DND-41 (cell line): ENCODE measurements at regions not wholly inside any gene's neighbourhood (a gene's known extent, or its start where the extent isn't known, plus 50 kb on each side); places are given as distances from the start of the nearest gene placed in this dataset.

Source experiments
- ATAC-seq: fragments of 200-7000 bp; cut with Tn5 transposase; 3 replicates; pipeline ENCODE4 v1.9.1; 2021; ENCODE audit warnings: low read depth; ENCODE audit not compliant: insufficient read depth
- DNase-seq: peaks from one replicate; pipeline ENCODE4 v3.0.0-alpha.2; 2020
- H2AFZ ChIP-seq: 2 replicates; pipeline ENCODE4 v1.6.0; 2012; ENCODE audit warnings: low read depth, low read length
- H3K27ac ChIP-seq: 2 replicates; pipeline ENCODE4 v1.5.1; 2012; ENCODE audit warnings: low read length, inconsistent platforms
- H3K27me3 ChIP-seq: fragments of 200-600 bp; sonication (generic); 2 replicates; pipeline ENCODE4 v1.6.0; 2012; ENCODE audit warnings: low read length, mild to moderate bottlenecking, inconsistent platforms; ENCODE audit not compliant: insufficient read depth, poor library complexity
- H3K36me3 ChIP-seq: 2 replicates; pipeline ENCODE4 v1.5.1; 2012; ENCODE audit warnings: low read length, inconsistent platforms; ENCODE audit not compliant: insufficient read depth
- H3K4me1 ChIP-seq: 2 replicates; pipeline ENCODE4 v1.5.1; 2012; ENCODE audit warnings: mild to moderate bottlenecking, low read length; ENCODE audit not compliant: insufficient read depth
- H3K4me2 ChIP-seq: 2 replicates; pipeline ENCODE4 v1.6.0; 2012; ENCODE audit warnings: mild to moderate bottlenecking, moderate library complexity, low read length, inconsistent platforms; ENCODE audit not compliant: insufficient read depth
- H3K4me3 ChIP-seq, 2 experiments: fragments of 200-600 bp in 1 of 2; shearing (Covaris generic) in 1 of 2; 2 replicates each; pipeline ENCODE4 v1.5.1; 2012 to 2016; ENCODE audit warnings: inconsistent platforms in 2 of 2, low read length in 2 of 2, mild to moderate bottlenecking in 2 of 2, low read depth in 1 of 2, moderate library complexity in 1 of 2
- H3K79me2 ChIP-seq: 2 replicates; pipeline ENCODE4 v1.6.0; 2012; ENCODE audit warnings: low read length, inconsistent platforms; ENCODE audit not compliant: insufficient read depth
- H3K9ac ChIP-seq: 2 replicates; pipeline ENCODE4 v1.6.0; 2012; ENCODE audit warnings: low read depth, mild to moderate bottlenecking, inconsistent platforms, low read length, moderate library complexity
- H3K9me3 ChIP-seq: 2 replicates; pipeline ENCODE4 v1.5.1; 2012; ENCODE audit warnings: low read length, moderate library complexity, mild to moderate bottlenecking, inconsistent platforms; ENCODE audit not compliant: insufficient read depth, severe bottlenecking
- H4K20me1 ChIP-seq: 2 replicates; pipeline ENCODE4 v1.6.0; 2012; ENCODE audit warnings: low read length; ENCODE audit not compliant: insufficient read depth
- EZH2 ChIP-seq: IDR thresholded peaks from 3 replicates; pipeline ENCODE4 v1.6.1; 2012; ENCODE audit warnings: borderline replicate concordance, low read depth, mild to moderate bottlenecking, moderate library complexity, low read length, inconsistent platforms; ENCODE audit not compliant: severe bottlenecking
- TF ChIP-seq, protein P1 (sequence below): IDR thresholded peaks from 2 replicates; pipeline ENCODE4 v1.5.1; 2012; ENCODE audit warnings: borderline replicate concordance, low read length, moderate library complexity, mild to moderate bottlenecking; ENCODE audit not compliant: poor library complexity, severe bottlenecking; ENCODE audit errors: extremely low read depth

DNA sequence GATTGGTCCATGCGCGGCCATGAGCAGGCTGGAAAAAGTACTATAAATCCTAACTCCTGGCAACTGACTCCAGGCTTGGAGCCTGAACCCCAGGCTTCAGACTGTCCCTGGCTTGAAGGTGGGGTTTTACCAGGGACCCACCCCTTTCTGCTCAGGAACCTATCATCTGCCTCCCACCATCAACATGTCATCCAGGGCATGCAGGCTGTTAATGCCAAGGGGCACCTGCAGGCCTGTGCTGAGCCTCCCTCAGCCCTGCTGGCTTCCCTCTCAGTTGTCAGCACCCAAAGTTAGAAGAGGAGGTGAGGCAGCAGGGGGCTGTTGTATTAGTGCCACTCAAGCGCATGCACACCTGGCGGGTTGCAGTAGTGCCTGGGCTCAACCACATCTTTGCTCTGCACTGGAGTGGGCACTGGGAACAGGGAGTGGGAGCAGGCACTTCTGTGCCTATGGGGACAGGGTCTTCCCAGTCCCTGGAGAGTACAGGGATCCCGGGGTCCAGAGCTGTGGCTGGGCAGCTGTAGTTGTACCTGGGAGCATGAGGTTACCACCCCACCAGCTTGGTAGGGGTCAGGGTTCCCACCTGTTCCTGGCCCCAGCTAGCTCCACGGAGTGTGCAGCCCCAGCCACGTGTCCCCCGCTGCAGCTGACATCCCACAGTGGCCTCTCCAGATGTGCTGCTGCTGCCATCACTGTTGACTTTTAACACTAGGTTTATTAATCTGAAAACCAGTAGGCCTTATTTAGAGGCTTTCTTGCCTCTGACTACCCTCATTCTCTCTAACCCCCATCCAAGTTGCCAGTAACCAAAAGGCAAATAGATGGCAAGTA lies 306.2 kb upstream of the RIOK2 start:
- Histone ChIP-seq H3K4me2 (no peak overlapping the region), H2AFZ (no peak overlapping the region), H3K27me3 (no peaks in the 10 kb centered on the region), H3K9me3 (no peaks in the 10 kb centered on the region), H3K9ac (no peak overlapping the region), H4K20me1 (no peaks in the 10 kb centered on the region), H3K27ac (no peak overlapping the region), H3K4me3 (no peak overlapping the region), H3K79me2 (no peaks in the 10 kb centered on the region), H3K36me3 (no peaks in the 10 kb centered on the region), H3K4me1 (no peaks in the 10 kb centered on the region)
- TF ChIP-seq EZH2, result no peak
- TF ChIP-seq, protein P1, sequence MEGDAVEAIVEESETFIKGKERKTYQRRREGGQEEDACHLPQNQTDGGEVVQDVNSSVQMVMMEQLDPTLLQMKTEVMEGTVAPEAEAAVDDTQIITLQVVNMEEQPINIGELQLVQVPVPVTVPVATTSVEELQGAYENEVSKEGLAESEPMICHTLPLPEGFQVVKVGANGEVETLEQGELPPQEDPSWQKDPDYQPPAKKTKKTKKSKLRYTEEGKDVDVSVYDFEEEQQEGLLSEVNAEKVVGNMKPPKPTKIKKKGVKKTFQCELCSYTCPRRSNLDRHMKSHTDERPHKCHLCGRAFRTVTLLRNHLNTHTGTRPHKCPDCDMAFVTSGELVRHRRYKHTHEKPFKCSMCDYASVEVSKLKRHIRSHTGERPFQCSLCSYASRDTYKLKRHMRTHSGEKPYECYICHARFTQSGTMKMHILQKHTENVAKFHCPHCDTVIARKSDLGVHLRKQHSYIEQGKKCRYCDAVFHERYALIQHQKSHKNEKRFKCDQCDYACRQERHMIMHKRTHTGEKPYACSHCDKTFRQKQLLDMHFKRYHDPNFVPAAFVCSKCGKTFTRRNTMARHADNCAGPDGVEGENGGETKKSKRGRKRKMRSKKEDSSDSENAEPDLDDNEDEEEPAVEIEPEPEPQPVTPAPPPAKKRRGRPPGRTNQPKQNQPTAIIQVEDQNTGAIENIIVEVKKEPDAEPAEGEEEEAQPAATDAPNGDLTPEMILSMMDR, result no peak
- DNase-seq (no peak), ATAC-seq (0 out of 3 replicates have a peak, but pooled peaks have one; percentile 14)

DNA sequence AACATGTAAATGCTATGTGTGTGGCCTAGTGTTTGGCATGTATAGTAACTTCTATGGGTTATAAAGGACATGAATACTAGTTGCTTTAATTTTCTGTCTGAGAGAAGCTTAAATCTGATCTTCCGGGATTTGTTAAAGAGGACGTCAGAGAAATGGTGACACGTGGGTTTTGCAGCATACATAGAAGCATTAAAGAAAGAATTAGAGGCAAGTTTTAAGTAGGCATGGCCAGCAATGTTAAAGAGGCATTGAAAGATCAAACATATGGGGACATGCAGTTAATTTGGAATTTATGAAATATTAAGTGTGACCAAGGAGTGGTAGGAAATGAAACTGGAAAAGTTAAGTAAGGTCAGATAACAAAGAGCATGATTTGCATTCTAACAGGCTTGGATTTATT lies 311.4 kb upstream of the RIOK2 start:
- H3K27ac ChIP-seq, result no peak overlapping the region
- H3K79me2 ChIP-seq, result no peaks in the 10 kb centered on the region
- TF ChIP-seq EZH2, result no peak
- TF ChIP-seq, protein P1, result no peak
- no peak overlapping the region for H3K9ac ChIP-seq
- no peak overlapping the region for H3K4me3 ChIP-seq
- H3K9me3 ChIP-seq, result no peaks in the 10 kb centered on the region
- DNase-seq (no peak), ATAC-seq (no peak)
- no peaks in the 10 kb centered on the region for H3K36me3 ChIP-seq
- no peak overlapping the region for H3K4me2 ChIP-seq
- H3K4me1 ChIP-seq, result peaks cover 8% of the 10 kb centered on the region
- no peaks in the 10 kb centered on the region for H3K27me3 ChIP-seq
- no peaks in the 10 kb centered on the region for H4K20me1 ChIP-seq
- H2AFZ ChIP-seq, result no peak overlapping the region

DNA sequence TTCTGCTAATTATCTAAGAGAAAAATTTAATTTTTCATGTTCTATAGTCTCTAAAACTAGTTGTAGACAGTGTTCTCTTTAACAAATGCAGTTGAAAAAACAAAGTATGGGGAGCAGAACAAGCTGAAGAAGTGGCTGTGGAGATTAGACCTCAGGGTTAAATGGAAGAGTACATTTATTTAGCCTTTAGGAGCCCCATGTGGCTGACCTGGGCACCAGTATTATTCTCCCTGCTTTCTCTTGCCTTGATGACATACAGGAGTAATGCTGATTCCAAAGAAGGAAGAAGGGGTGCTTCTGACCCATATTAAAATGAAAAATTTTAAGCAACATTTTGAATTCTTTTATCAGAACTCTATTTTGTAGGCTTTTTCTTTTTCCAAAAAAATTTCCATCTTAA lies 312.3 kb upstream of the RIOK2 start:
- no peak for TF ChIP-seq EZH2
- TF ChIP-seq, protein P1, result no peak
- H3K79me2 ChIP-seq, result no peaks in the 10 kb centered on the region
- H3K4me1 ChIP-seq, result peaks cover 8% of the 10 kb centered on the region
- H4K20me1 ChIP-seq, result no peaks in the 10 kb centered on the region
- no peak overlapping the region for H2AFZ ChIP-seq
- no peak overlapping the region for H3K9ac ChIP-seq
- H3K4me3 ChIP-seq, result no peak overlapping the region
- no peaks in the 10 kb centered on the region for H3K9me3 ChIP-seq
- no peak overlapping the region for H3K4me2 ChIP-seq
- H3K36me3 ChIP-seq, result no peaks in the 10 kb centered on the region
- H3K27ac ChIP-seq, result no peak overlapping the region
- ATAC-seq (no peak), DNase-seq (no peak)
- no peaks in the 10 kb centered on the region for H3K27me3 ChIP-seq

DNA sequence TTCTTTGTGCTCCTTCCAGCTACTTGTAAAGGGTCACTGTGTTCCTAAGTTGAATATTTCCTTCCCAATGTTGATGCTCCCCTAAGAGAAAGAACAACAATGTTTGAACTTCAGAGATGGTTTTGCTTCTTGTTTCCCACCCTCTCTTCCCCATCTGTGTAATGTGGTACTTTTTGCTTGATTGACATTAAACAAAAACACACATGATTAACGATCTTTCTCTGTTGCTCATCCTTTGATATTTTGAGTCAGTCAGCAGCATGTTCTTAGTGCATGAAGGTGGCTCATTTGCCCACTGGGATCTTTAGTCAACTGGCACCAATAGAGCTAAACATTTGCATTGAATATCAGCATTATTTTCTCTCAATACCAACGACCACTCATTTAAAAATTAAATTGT lies 313.0 kb upstream of the RIOK2 start:
- TF ChIP-seq EZH2, result no peak
- H2AFZ ChIP-seq, result no peak overlapping the region
- no peak overlapping the region for H3K27ac ChIP-seq

More for the DNA sequence above, 313.0 kb upstream of the RIOK2 start:
- H3K27me3 ChIP-seq, result no peaks in the 10 kb centered on the region
- H3K36me3 ChIP-seq, result no peaks in the 10 kb centered on the region
- H3K79me2 ChIP-seq, result no peaks in the 10 kb centered on the region
- H3K4me1 ChIP-seq, result peaks cover 8% of the 10 kb centered on the region
- DNase-seq (no peak), ATAC-seq (0 out of 3 replicates have a peak, but pooled peaks have one; percentile 29)
- H3K9ac ChIP-seq, result no peak overlapping the region
- H3K4me2 ChIP-seq, result no peak overlapping the region
- H3K4me3 ChIP-seq, result no peak overlapping the region
- H3K9me3 ChIP-seq, result no peaks in the 10 kb centered on the region
- H4K20me1 ChIP-seq, result no peaks in the 10 kb centered on the region
